ENCODE measurements at regions not wholly inside any gene's neighbourhood (a gene's known extent, or its start where the extent isn't known, plus 50 kb on each side); places are given as distances from the start of the nearest gene placed in this dataset.

- no peak for DNase-seq
Observed at GRCh38 chr18:78741381-78742217, 238.0 kb upstream of the SALL3 start.

GRCh38 chr18:78742218-78742745 lies 237.3 kb upstream of the SALL3 start:
- no peak for DNase-seq

- no peak for DNase-seq
Observed at GRCh38 chr18:78743078-78743477, 236.5 kb upstream of the SALL3 start.

- no peak for DNase-seq
Observed at GRCh38 chr18:78751664-78752063, 228.0 kb upstream of the SALL3 start.

GRCh38 chr18:78753240-78753639 lies 226.4 kb upstream of the SALL3 start:
- DNase-seq: no peak

- DNase-seq: peak; percentile 15
Observed at GRCh38 chr18:78754311-78755043, 225.1 kb upstream of the SALL3 start.

- DNase-seq: peak; percentile 26
Observed at GRCh38 chr18:78757014-78757413, 222.6 kb upstream of the SALL3 start.

- DNase-seq: peak; percentile 28
Observed at GRCh38 chr18:78758496-78758895, 221.1 kb upstream of the SALL3 start.

- no peak for DNase-seq
Observed at GRCh38 chr18:78762753-78763152, 216.9 kb upstream of the SALL3 start.

GRCh38 chr18:78764544-78764943 lies 215.1 kb upstream of the SALL3 start:
- no peak for DNase-seq

GRCh38 chr18:78765142-78765541 lies 214.5 kb upstream of the SALL3 start:
- DNase-seq: no peak

- DNase-seq: no peak
Observed at GRCh38 chr18:78765637-78766281, 213.9 kb upstream of the SALL3 start.

- DNase-seq: peak; percentile 26
Observed at GRCh38 chr18:78766651-78767533, 212.7 kb upstream of the SALL3 start.

GRCh38 chr18:78767648-78768071 lies 212.0 kb upstream of the SALL3 start:
- peak; percentile 32 for DNase-seq

- peak; percentile 41 for DNase-seq
Observed at GRCh38 chr18:78768221-78768620, 211.4 kb upstream of the SALL3 start.

GRCh38 chr18:78768656-78769501 lies 210.7 kb upstream of the SALL3 start:
- DNase-seq: peak; percentile 24

- DNase-seq: peak; percentile 41
Observed at GRCh38 chr18:78769502-78770105, 210.0 kb upstream of the SALL3 start.

GRCh38 chr18:78770139-78770822 lies 209.3 kb upstream of the SALL3 start:
- DNase-seq: peak; percentile 44

GRCh38 chr18:78770823-78771139 lies 208.8 kb upstream of the SALL3 start:
- no peak for DNase-seq

Measured in activated CD8-positive, alpha-beta memory T cell treated with anti-CD3 and anti-CD28 coated beads for 24 hours (primary cell).